Kidney glomerular epithelial cell (primary cell): ENCODE measurements at regions not wholly inside any gene's neighbourhood (a gene's known extent, or its start where the extent isn't known, plus 50 kb on each side); places are given as distances from the start of the nearest gene placed in this dataset.

Source experiments
- DNase-seq: peaks from one replicate; lab custom pipeline; 2025; lab: John Stamatoyannopoulos, UW

DNA sequence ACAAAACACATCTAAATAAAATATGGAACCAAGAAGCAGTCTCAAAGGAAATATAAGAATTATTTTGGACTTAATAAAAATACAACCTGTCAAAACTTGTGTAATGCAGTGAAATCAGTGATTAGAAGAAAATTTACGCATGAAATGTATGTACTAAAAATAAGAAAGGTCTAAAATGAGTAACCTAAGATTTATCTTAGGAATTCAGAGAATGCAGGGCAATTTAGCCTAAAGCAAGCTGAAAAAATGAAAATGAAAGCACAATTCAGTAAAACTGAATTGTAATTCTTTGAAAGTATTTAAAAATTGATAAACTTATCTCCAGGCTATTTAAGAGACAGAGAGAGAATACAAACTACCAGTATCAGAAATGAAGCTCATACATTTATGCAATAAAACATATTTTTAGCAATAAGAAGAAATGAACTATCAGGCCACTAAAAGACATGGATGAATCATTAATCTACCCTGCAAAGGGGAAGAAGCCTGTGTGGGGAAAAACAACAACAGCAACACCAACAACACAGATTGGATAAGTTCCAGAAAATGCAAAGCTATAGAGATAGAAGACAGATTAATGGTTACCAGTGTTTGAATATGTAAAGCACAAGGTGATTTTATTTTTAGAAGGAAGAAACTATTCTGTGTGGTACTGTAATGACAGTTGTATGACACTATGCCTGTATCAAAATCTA is 442.0 kb upstream of the ADGRL3 start:
- DNase-seq: no peak

DNA sequence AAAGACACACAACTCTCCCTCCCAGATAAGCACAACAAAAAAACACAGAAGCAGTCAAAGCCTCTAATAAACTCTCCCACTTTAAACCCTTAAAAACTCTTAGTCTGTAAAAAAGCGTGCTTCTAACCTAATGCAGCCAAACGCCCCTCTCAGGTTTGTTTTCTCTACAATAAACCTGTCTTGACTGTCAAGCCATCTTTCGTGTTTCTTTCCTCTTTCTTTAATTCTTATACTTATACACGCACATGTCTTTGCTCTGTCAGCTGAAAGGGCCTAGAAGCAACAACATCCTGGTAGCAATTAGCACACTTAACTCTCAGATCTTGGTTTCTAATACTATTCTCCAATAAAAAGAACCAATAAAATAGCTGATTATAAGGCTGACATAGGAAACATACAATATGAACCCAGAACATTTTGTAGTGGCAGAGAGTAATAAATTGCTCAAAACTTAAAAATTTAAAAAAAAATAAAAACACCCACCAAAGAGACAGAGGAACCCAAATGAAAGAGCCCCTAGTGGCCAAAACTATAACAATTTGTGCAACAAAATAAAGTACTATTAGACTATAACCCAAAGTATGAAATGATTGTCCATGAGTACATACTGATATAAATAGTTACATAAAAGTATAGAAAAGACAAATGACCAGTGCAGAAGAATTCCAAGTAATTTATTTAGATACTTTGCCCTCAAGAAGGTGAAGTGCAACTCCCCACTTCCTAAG is 440.4 kb upstream of the ADGRL3 start:
- no peak for DNase-seq

DNA sequence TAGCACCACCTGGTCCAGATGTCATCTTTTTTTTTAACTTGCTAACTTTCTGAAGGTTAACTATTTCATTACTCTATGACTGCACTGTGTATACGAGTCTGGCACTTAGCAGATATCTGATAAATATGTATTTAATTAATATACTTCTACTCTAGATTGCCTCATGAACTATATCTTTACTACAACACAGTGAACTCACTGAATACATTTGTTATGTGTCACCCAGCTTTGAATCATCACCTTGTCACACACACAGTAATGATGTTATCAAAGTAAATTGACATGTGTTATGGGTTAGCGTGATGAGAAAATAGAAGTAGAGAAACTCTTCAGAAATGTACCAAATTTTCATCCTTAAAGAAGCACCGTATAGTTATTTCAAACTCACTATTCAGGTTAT is 419.3 kb upstream of the ADGRL3 start:
- no peak for DNase-seq

DNA sequence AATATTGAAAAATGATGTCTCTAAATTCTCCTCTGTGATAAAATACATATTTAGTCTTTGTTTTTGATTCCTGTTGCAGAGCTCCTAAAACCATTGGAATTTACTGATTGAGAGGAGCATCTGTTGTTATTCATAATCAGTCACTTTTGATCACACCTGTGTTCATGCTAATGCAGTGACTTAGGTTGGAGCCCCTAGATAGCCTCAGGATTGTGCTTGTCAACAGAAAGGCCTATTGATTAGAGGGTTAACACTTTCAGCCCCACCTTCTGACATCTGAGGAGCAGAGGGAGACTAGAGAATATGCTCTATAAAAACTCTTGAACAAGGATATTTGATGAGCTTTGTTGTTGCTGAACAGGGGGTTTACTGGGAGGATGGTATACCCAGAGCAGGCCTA is 409.5 kb upstream of the ADGRL3 start:
- no peak for DNase-seq

DNA sequence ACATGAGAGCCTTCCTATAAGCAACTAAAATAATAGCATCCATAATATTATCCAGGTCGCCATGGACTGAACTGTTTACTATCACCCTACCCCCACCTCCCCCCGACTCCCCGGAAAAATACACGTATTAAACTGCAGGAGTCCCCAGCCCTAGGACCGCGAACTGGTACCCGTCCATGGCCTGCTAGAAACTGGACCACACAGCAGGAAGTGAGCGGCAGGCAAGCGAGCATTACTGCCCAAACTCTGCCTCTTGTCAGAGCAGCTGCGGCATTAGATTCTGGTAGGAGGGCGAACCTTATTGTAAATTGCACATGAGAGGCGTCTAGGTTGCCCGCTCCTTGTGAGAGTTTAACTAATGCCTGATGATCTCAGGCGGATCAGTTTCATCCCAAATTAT is 405.8 kb upstream of the ADGRL3 start:
- no peak for DNase-seq

DNA sequence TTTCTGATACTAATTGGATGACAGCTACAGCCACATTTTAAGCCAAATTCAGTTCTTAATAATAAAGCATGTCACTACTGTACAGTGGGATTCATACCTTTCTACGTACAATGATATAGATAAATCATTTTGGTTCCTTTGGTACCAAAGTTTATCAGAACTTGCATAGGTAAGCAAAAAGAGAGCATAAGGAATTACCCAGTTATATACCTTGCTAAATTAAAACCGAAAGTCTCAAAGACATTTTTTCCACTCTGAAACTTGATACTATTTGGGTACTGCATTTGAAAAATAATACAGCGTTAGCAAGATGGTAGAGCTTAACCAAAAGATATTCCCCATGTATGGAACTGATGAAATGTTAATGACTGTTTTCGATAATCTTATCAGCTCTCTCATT is 400.9 kb upstream of the ADGRL3 start:
- no peak for DNase-seq

DNA sequence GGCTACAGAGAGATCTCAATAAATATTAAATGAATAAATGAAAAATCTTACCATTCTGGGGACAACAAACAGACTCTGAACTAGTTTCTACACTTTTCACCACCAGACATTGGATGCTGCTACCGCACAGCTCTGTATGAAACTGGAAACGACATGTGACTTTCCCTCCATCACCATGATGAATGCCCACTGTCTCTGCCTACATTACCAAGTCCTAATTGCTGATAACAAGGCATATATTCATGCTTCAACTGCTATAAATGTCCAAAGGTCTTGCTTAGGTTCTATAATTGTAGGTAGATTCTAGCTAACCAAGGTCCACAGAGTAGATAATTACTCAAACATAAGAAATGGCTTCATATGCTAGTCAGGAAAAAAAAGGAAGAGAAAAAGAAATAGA is 399.4 kb upstream of the ADGRL3 start:
- no peak for DNase-seq

DNA sequence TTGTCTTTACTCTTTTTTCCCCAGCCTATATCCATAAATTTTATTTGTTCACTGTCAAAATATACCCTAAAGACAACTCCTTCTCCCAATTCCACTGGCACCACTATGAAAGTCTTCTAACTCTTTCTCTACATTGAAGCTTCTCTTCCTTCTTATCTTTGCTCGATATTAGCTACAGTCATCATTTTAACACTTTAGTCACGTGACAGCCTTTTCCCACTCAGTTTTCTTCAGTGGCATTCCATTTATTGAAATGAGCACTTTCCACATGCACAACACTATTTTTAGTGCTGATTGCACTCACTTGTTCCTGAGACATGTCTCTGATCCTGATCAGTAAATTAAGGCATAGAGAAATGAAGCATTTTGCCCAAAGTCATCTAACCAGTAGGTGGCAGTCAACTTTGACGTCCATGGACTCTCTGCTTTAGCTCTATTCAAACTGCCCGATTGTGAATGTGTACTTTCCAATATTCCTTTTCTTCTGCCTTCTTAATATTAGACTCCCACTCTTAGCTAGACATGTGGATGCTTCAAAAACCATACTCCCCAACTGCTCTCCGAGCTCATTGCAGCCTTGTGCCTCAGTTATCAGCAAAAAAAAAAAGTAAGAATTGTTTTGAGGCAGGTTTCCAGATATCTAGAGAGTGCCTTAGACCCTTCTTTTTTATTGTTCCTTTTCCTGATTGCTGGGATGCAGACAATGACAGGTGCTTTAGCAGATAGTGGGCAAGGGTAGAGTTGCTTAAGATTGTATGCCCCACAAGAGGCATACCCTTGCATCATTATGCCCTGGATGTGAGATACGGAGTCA is 394.4 kb upstream of the ADGRL3 start:
- peak; percentile 8 for DNase-seq

DNA sequence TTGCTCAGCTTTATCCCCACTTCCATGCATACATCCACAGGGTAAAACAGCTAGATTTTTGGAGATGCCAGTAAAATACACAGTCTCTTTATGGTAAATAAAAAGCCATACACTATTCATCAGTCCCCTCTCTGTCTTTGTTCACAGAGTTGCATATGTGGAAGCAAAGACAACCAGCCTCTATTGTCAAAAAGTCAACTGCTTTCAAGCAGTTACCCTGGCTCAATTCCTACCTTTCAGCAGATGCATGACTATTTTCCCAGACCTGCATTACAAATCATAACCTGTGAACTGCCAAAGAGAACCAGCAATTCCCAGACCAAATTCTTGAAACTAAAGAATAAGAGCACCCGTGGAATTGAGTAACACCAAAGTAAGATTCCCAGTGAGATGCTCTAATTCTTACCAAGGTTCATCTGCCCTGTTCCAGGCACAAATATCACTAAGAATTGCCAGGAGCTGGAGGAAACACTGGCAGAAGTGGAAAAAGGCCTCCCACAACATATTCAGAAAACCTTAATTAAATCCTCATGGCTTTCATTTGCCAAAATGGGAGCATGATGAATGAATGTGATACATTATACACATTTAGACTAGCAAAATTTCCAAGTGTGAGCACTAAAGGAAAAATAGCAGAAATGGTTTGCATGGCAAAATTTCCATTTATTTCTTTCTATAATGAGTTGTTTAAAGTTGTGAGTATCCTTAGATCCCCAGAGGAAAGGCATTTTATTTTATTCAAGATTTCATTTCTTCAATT is 391.2 kb upstream of the ADGRL3 start:
- no peak for DNase-seq

DNA sequence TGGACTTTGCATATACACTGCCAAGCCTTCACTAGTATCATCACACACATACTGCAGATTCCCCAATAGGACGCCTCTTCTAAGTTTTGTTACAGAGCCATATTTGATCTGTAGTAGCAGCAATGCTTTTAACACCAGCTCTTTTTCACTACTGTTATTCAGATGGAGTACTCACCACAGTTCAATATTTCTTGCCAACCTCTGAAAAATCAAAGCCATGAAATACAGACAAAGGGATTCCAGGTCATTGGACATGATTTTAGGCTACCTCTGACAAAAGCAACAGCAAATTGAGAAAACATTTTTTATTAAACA is 390.7 kb upstream of the ADGRL3 start:
- DNase-seq: no peak

DNA sequence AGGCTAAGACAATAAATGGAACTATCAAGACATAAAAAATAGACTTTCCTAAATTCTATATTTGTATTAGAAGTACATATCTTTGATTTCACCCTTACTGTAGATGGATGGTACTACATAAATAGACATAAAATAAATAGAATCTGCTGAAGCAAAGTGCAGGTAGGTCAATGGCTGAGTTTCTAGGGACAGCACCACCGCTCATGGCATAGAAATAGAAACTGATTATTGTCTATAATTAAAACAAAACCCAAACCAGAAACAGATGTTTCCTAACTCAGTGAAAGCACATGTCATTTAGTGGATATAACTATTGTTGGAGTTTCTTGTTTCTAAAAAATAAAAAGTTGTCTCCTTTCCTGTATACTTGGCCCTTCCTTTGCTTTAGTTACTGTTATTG is 387.3 kb upstream of the ADGRL3 start:
- DNase-seq: no peak

DNA sequence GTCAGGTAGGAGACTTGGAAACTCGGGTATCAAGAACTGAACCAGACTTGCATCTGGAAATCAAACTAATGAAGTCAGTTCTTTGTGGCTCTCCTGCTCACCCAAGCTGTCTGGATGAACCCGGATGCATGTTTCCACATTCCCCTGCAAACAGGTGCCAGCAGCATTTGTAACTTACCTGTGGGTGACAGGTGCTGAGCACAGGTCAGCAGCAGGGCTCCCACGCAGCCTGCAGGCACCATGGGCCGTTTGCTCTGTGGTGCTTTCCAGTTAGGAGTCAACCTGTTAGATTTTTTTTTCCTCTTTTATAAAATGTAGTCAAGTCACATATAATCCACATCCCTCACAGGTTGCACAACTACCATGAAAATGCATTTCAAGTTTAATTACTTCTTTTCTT is 385.6 kb upstream of the ADGRL3 start:
- DNase-seq: no peak

DNA sequence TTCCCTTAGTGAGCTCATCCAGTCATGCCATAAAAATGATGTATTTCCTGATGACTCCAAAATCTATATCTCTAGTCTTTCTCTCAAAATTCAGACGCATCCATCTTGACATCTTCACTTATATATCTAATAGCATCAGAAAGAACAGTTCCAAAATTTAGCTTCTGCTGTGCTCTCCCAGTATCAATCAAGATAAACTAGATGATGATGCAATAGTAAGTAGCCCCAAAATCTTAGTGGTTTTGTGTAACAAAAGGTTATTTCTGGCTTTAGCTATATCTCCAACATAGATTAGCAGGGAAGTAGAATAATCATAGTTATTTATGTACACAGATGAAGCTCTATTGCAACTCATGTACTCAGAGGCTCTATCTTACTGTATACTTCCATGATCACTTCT is 382.5 kb upstream of the ADGRL3 start:
- no peak for DNase-seq

DNA sequence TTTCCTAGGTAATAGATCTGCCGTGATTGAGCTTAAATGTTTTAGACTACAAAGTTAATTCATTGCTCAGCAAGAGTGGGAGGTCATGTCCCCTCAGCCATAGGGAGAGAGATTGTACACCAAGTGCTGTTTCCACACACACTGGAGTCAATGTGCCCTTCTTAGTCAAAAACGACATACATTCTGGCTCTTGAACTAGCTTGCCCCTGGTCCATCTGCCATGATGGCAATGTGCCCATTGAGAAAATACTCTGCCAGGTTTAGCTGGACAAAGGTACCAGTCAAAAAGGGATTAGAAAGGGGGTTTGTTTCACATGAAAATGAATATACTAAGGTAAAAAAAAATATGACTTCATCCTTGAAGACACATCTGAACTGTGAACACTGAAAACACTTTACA is 377.1 kb upstream of the ADGRL3 start:
- no peak for DNase-seq

DNA sequence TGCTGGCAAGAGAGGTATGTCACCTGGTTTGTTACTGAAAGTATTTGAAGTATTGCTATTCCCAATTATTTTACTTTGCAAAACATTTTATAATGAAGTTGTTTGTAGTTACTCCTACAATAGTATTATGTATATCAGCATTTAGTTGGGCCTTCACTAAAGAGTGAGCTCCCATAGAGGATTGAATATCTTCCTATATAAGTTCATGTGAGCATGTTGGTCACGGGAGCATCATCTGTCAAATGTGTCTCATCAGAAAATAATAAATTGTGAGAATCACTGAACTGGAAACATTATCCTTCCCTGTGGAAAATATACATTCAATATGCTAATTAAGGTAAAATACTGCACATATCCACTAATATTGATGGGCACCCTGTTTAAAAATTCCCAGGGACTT is 360.1 kb upstream of the ADGRL3 start:
- DNase-seq: no peak

DNA sequence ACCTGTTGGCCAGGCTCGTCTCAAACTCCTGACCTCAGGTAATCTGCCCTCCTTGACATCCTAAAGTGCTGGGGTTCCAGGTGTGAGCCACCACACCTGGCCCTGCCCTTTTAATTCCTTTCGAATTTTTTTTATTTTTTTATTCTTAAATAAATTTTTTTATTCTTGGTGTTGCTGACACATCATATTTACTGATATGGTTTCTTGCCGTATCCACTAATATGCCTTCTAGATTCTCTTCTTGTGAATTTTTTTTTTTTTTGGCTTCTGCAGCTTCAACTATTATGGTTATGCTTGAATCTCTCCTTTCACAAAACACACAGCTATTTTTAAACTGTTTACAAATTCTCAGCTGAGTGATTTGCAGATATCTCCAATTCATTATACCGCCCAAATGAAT is 353.4 kb upstream of the ADGRL3 start:
- no peak for DNase-seq

DNA sequence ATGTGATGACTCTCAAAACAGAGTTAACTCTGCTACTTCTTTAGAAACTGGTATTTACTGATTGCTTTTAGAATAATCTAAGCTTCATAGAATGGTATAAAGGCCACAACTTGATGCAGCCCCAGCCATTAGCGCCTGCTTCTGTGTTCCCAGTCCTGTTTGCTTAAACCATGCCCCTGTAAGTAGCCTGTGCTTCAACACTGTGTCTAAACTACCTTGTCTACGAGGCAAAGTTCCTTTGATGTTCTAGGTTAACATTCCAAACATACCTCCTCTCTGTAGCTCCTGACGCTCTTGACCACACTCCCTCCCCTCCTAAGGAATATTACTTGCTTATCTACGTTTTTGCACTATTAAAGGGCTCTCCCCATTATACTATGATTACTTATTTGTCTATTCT is 352.5 kb upstream of the ADGRL3 start:
- no peak for DNase-seq

DNA sequence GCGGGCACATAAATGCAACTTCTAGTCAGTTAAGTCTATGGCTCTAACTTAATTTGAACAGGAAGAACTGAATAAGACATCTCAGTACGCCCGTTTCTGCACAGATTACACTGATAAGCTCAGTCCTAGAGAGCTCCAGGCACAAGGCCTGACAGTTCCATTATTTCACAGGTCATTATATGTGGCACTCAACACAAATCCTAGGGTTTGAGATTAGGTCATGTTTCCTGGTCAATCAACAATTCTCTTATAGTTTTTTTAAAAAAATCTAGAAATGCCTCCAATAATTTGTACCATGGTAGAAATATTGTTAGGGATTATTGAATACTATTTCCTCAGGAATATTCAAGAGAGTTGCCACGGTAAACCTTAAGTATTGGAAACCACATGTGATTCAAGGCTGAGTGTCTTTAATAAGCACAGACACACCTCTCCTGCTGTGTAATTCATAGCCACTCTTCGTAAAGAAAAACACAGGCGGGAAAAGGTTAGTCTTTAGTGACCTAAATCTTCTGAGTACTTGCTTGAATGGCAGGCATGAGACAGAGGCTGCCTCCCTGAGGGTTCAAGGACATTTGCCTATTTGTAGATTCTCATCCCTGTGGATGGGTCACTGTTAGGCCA is 342.9 kb upstream of the ADGRL3 start:
- no peak for DNase-seq

DNA sequence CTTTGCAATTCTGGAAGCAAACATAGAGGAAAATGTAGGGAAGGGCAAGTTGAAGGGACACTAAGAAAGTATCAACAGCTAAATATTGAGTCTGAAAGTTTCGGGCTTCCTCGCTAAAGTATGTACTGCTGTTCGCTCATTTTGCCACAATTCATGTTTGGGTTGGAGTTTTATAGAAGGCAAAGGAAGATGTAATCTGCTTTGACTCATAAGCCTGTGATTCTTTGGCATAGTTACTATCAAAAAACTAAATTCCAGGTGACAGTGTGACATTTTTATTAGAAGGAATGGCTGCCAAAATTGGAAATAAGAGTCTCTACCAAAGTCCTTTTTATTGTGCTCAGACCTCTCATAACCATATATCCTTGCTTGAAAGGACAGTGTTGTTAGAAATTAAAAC is 336.7 kb upstream of the ADGRL3 start:
- DNase-seq: no peak

DNA sequence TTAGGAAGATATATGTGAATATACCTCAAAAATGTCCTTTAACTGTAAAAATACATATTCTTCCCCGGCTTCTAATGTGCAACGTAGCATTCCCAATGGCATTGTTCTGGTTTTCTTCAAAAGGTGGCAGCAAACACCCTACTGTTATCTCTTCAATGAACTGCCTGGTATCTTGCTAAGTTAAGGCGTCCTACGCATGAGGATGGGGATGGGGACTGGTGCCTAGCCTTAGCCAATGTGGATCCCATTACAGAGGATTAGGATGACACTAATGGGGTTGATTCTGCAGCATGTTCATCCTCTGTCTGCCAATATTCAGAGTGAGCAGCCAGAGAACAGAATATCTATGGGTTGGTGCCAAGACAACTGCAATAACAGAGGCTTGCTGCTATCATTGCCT is 334.9 kb upstream of the ADGRL3 start:
- no peak for DNase-seq

DNA sequence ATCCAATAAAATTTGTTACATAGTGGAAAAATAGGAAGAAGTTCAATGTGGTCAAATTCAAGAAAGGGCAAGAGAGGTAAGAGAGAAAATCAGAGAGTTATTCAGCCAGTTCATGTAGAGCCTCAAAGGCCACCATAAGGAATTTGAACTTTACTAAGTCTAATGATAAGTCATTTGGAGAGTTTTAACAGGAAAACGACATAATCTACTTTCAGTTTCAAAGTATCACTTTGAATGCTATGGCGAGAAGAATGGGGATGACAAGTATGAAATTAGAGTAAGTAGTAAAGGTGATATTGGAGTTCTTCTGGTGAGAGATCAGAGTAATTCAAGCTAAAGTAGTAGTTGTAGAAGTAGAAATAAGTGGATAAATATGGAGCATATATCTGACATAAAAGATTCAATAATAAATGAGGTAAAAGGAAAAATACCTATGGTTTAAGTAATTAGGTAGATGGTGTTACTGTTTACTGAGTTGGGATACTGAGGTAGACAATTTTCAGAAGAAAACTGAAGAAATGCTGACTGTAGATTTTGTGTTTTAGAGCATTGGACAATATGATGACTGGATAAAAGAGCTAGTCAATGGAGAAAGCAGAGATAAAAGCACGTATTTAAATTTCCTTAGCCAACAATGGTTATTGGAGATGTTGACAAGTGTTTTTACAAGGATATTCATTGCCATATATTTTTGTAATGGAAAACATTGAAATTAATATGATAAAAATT is 331.7 kb upstream of the ADGRL3 start:
- DNase-seq: no peak
